Testis (tissue), 2 donors: ENCODE measurements at regions not wholly inside any gene's neighbourhood (a gene's known extent, or its start where the extent isn't known, plus 50 kb on each side); places are given as distances from the start of the nearest gene placed in this dataset.

Source experiments
- POLR2A ChIP-seq: fragments of 450-650 bp; IDR thresholded peaks from one replicate; pipeline ENCODE4 v1.6.1; 2017; ENCODE audit warnings: antibody characterized with exemption, mild to moderate bottlenecking, moderate library complexity
- TF ChIP-seq, protein P1 (sequence below), 3 experiments: fragments of 450-650 bp in 2 of 3; fragments of 200-600 bp in 1 of 3; sonication (generic) in 1 of 3; IDR thresholded peaks; one replicate each; pipeline ENCODE4 v1.5.1; 2016 to 2019; ENCODE audit warnings: antibody characterized with exemption in 3 of 3, mild to moderate bottlenecking in 2 of 3, moderate library complexity in 1 of 3

DNA sequence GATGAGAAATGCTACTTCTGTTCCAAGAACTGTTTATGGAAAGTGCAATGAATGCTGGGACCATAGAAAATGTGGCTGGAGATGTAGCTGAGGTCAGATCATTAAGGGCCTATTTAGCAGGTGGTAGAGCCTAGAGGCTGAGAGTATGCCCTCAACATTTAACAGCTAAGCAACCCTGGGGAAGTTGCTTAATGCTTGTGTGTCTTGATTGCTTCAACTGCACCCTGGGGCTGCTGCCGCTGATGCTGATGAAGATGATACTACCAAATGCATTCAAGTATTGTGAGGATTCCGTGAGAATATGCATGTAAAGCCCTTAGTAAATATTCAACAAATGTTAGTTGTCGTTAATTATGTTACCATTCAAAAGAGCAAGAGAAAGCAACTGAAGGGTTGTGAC, 273.2 kb downstream of the BCL11A start:
- TF ChIP-seq, protein P1, sequence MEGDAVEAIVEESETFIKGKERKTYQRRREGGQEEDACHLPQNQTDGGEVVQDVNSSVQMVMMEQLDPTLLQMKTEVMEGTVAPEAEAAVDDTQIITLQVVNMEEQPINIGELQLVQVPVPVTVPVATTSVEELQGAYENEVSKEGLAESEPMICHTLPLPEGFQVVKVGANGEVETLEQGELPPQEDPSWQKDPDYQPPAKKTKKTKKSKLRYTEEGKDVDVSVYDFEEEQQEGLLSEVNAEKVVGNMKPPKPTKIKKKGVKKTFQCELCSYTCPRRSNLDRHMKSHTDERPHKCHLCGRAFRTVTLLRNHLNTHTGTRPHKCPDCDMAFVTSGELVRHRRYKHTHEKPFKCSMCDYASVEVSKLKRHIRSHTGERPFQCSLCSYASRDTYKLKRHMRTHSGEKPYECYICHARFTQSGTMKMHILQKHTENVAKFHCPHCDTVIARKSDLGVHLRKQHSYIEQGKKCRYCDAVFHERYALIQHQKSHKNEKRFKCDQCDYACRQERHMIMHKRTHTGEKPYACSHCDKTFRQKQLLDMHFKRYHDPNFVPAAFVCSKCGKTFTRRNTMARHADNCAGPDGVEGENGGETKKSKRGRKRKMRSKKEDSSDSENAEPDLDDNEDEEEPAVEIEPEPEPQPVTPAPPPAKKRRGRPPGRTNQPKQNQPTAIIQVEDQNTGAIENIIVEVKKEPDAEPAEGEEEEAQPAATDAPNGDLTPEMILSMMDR (IDR thresholded peaks at IDR 0.05), result no peak
- no peak for TF ChIP-seq POLR2A
